MM.1S (cell line): ENCODE measurements at regions not wholly inside any gene's neighbourhood (a gene's known extent, or its start where the extent isn't known, plus 50 kb on each side); places are given as distances from the start of the nearest gene placed in this dataset.

Experiments used
- DNase-seq: peaks from one replicate; pipeline ENCODE4 v3.0.0-alpha.2; 2015
- H2AFZ ChIP-seq: fragments of 300-600 bp; sonication (generic); 2 replicates; pipeline ENCODE4 v1.6.0; 2016; ENCODE audit warnings: antibody characterized with exemption, low read length
- H3F3A ChIP-seq: fragments of 300-600 bp; sonication (generic); 2 replicates; pipeline ENCODE4 v1.6.1; 2016; ENCODE audit warnings: mild to moderate bottlenecking, antibody characterized with exemption, low read length, moderate library complexity, mixed read lengths; ENCODE audit not compliant: insufficient read depth
- H3K27ac ChIP-seq: fragments of 300-600 bp; sonication (generic); 2 replicates; pipeline ENCODE4 v1.5.1; 2016; ENCODE audit warnings: mild to moderate bottlenecking, low read length
- H3K27me3 ChIP-seq: fragments of 300-600 bp; sonication (generic); replicated peaks from 2 replicates; pipeline ENCODE4 v1.6.0; 2016; ENCODE audit warnings: low read length; ENCODE audit not compliant: insufficient read depth
- H3K36me3 ChIP-seq: fragments of 300-600 bp; sonication (generic); replicated peaks from 2 replicates; pipeline ENCODE4 v1.6.1; 2016; ENCODE audit warnings: mild to moderate bottlenecking, low read length, mixed read lengths; ENCODE audit not compliant: insufficient read depth
- H3K4me1 ChIP-seq: fragments of 300-600 bp; sonication (generic); 2 replicates; pipeline ENCODE4 v1.6.1; 2016; ENCODE audit warnings: low read length, mixed read lengths
- H3K4me2 ChIP-seq: fragments of 300-600 bp; sonication (generic); 2 replicates; pipeline ENCODE4 v1.6.0; 2016; ENCODE audit warnings: low read depth, low read length
- H3K4me3 ChIP-seq: fragments of 300-600 bp; sonication (generic); 2 replicates; pipeline ENCODE4 v1.5.1; 2016; ENCODE audit warnings: low read length, mixed read lengths
- H3K79me2 ChIP-seq: fragments of 300-600 bp; sonication (generic); 2 replicates; pipeline ENCODE4 v1.6.1; 2016; ENCODE audit warnings: mixed run types, low read length, mixed read lengths
- H3K9ac ChIP-seq: fragments of 300-600 bp; sonication (generic); 2 replicates; pipeline ENCODE4 v1.6.1; 2016; ENCODE audit warnings: low read length, mixed read lengths
- H3K9me2 ChIP-seq: fragments of 300-600 bp; sonication (generic); replicated peaks from 2 replicates; pipeline ENCODE4 v1.6.1; 2016; ENCODE audit warnings: mild to moderate bottlenecking, low read length, mixed read lengths; ENCODE audit not compliant: insufficient read depth
- H3K9me3 ChIP-seq: fragments of 300-600 bp; sonication (generic); replicated peaks from 2 replicates; pipeline ENCODE4 v1.6.1; 2016; ENCODE audit warnings: mild to moderate bottlenecking, low read length, mixed read lengths; ENCODE audit not compliant: insufficient read depth
- H4K20me1 ChIP-seq: fragments of 300-600 bp; sonication (generic); 2 replicates; pipeline ENCODE4 v1.6.1; 2016; ENCODE audit warnings: mild to moderate bottlenecking, low read length, moderate library complexity, mixed read lengths; ENCODE audit not compliant: insufficient read depth
- CTCF ChIP-seq: fragments of 300-600 bp; sonication (generic); IDR thresholded peaks from 2 replicates; pipeline ENCODE4 v1.5.1; 2016; ENCODE audit warnings: antibody characterized with exemption, low read length, mixed read lengths
- EZH2 ChIP-seq: fragments of 300-600 bp; sonication (generic); optimal IDR thresholded peaks from 2 replicates; pipeline ENCODE3; 2017; ENCODE audit warnings: low read depth, mild to moderate bottlenecking, antibody characterized with exemption, low read length, mixed read lengths
- EZH2phosphoT487 ChIP-seq: fragments of 300-600 bp; sonication (generic); IDR thresholded peaks from 2 replicates; pipeline ENCODE4 v1.6.1; 2018; ENCODE audit warnings: antibody characterized with exemption, low read length

- Histone ChIP-seq H3K4me2 (no peak overlapping the region), H3F3A (no peaks in the 10 kb centered on the region), H2AFZ (no peak overlapping the region), H3K36me3 (no peaks in the 10 kb centered on the region), H3K9me3 (no peaks in the 10 kb centered on the region), H4K20me1 (no peaks in the 10 kb centered on the region), H3K4me3 (no peak overlapping the region), H3K79me2 (no peaks in the 10 kb centered on the region), H3K4me1 (no peaks in the 10 kb centered on the region), H3K27ac (no peak overlapping the region), H3K9me2 (no peaks in the 10 kb centered on the region), H3K9ac (no peak overlapping the region), H3K27me3 (no peaks in the 10 kb centered on the region)
- no peak for DNase-seq
- TF ChIP-seq EZH2 (no peak), CTCF (no peak), EZH2phosphoT487 (no peak)
Observed at GRCh38 chr13:82129281-82129680, 1753.0 kb downstream of the SLITRK1 start.

GRCh38 chr13:82118589-82118988 is 1763.7 kb downstream of the SLITRK1 start:
- no peaks in the 10 kb centered on the region for H4K20me1 ChIP-seq
- H3F3A ChIP-seq, result no peaks in the 10 kb centered on the region
- no peaks in the 10 kb centered on the region for H3K9me3 ChIP-seq
- TF ChIP-seq EZH2 (no peak), EZH2phosphoT487 (no peak), CTCF (no peak)
- no peaks in the 10 kb centered on the region for H3K36me3 ChIP-seq
- no peak overlapping the region for H3K4me3 ChIP-seq
- no peaks in the 10 kb centered on the region for H3K9me2 ChIP-seq
- H3K9ac ChIP-seq, result no peak overlapping the region
- no peak overlapping the region for H3K4me2 ChIP-seq
- no peak overlapping the region for H3K27ac ChIP-seq
- H2AFZ ChIP-seq, result no peak overlapping the region
- no peak for DNase-seq
- H3K27me3 ChIP-seq, result no peaks in the 10 kb centered on the region
- H3K4me1 ChIP-seq, result no peaks in the 10 kb centered on the region
- no peaks in the 10 kb centered on the region for H3K79me2 ChIP-seq

GRCh38 chr13:82116422-82116989 is 1765.8 kb downstream of the SLITRK1 start:
- no peaks in the 10 kb centered on the region for H3K4me1 ChIP-seq
- H3K27me3 ChIP-seq, result no peaks in the 10 kb centered on the region
- no peak for DNase-seq
- no peak overlapping the region for H3K9ac ChIP-seq
- H4K20me1 ChIP-seq, result no peaks in the 10 kb centered on the region
- no peak overlapping the region for H2AFZ ChIP-seq
- H3K4me3 ChIP-seq, result no peak overlapping the region
- no peaks in the 10 kb centered on the region for H3K9me3 ChIP-seq
- no peak for TF ChIP-seq CTCF
- TF ChIP-seq EZH2phosphoT487, result no peak
- TF ChIP-seq EZH2, result no peak
- no peak overlapping the region for H3K27ac ChIP-seq
- no peaks in the 10 kb centered on the region for H3F3A ChIP-seq
- H3K4me2 ChIP-seq, result no peak overlapping the region
- H3K9me2 ChIP-seq, result no peaks in the 10 kb centered on the region
- H3K79me2 ChIP-seq, result no peaks in the 10 kb centered on the region
- no peaks in the 10 kb centered on the region for H3K36me3 ChIP-seq
